ENCODE measurements at regions not wholly inside any gene's neighbourhood (a gene's known extent, or its start where the extent isn't known, plus 50 kb on each side); places are given as distances from the start of the nearest gene placed in this dataset.

DNA sequence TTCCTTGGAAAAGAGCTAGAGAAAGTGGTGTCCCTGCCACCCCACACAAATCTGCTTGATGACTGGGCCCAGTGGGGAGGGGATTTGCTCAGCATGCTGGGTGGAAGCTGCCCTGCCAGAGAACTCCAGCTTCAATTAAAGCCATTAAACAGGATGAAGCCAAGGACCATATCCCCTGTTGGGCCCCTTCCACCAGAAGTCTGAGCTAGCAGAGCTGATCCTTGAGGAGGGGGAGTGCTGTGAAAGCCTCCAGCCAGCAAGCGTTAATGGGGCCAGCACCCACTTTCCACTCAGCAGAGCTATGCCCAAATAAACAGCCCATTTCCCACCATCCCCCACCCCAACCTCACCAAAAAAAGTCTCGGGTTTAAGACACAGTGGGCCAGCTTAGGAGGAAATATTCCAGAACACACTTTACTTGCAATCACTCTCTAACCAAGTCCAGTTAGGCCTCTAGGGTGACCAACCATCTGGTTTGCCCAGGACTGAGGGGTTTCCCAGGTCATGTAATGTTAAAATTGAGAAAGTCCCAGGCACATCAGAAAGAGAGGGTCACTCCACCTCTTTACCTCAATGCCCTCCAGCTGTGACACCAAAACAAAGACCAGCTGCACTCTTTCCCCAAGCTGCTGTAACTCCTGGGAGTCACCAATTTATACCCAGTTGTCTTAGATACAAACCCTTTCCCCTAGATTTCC, 132.3 kb downstream of the FOXI3 start:
- no peak overlapping the region for H4K91ac ChIP-seq (ENCODE audit: insufficient read depth, low read depth, low read length)
- H2BK5ac ChIP-seq (ENCODE audit: low read depth, low read length, poor library complexity, severe bottlenecking) = no peak overlapping the region
- H3K4ac ChIP-seq (ENCODE audit: low read depth, low read length) = no peak overlapping the region
- no peaks in the 10 kb centered on the region for H3K4me1 ChIP-seq (ENCODE audit: control insufficient read depth, insufficient read depth, low read length)
- intact Hi-C loops (cut with micrococcal nuclease) (no loop called here), dilution Hi-C loops (cut with HindIII; ENCODE audit: low sequenced_read_pairs, unreplicated experiment) (no loop called here), in situ Hi-C loops (cut with MboI; ENCODE audit: low sequenced_read_pairs) (no loop called here)
- no peak overlapping the region for H3K18ac ChIP-seq (ENCODE audit: low read depth, low read length)
- H3K27ac ChIP-seq (ENCODE audit: insufficient read depth, low read length) = no peak overlapping the region
- no peak overlapping the region for H4K5ac ChIP-seq (ENCODE audit: low read depth, low read length)
- H3K23ac ChIP-seq (ENCODE audit: low read depth, low read length) = no peak overlapping the region
- H2AFZ ChIP-seq (replicated peaks; ENCODE audit: low read length, poor library complexity) = no peak overlapping the region
- no TSS peak for BruUV-seq (replicated peaks)
- no peaks in the 10 kb centered on the region for H3K9me3 ChIP-seq (ENCODE audit: control insufficient read depth, insufficient read depth, low read length)
- H3K9me1 ChIP-seq (ENCODE audit: insufficient read depth, low read length) = no peaks in the 10 kb centered on the region
- H4K8ac ChIP-seq (ENCODE audit: low read depth in 2 of 2, low read length in 2 of 2) = no peak overlapping the region
- H3K56ac ChIP-seq (ENCODE audit: extremely low read depth, insufficient read depth, low read length) = no peak overlapping the region
- no peak overlapping the region for H3K4me3 ChIP-seq (ENCODE audit: insufficient read depth, low read depth, low read length)
- no peak overlapping the region for H2BK15ac ChIP-seq (ENCODE audit: low read depth, low read length)
- DNase-seq (no peak), ATAC-seq (ENCODE audit: low read depth) (no peak)
- no peak overlapping the region for H2BK20ac ChIP-seq (ENCODE audit: low read depth, low read length)
- no CpG with 5 or more reads among the region's 2 CpGs for whole genome bisulfite sequencing, 2 experiments (ENCODE audit: extremely low coverage in 2 of 2, insufficient read length in 1 of 2)
- TF ChIP-seq SMC3 (IDR thresholded peaks at IDR 0.05; ENCODE audit: low read depth, low read length) = no peak
- no peak for TF ChIP-seq MXI1 (IDR thresholded peaks at IDR 0.05; ENCODE audit: borderline replicate concordance, low read depth, low read length)
- TF ChIP-seq CEBPB (IDR thresholded peaks at IDR 0.05; ENCODE audit: low read depth, low read length) = no peak
- no peak for TF ChIP-seq POLR2A (IDR thresholded peaks at IDR 0.05; ENCODE audit: low read depth, low read length)
- TF ChIP-seq RFX5 (IDR thresholded peaks at IDR 0.05; ENCODE audit: low read depth, low read length) = no peak
- TF ChIP-seq MAZ (IDR thresholded peaks at IDR 0.05; ENCODE audit: borderline replicate concordance, low read depth, low read length) = no peak
- TF ChIP-seq, protein P1, sequence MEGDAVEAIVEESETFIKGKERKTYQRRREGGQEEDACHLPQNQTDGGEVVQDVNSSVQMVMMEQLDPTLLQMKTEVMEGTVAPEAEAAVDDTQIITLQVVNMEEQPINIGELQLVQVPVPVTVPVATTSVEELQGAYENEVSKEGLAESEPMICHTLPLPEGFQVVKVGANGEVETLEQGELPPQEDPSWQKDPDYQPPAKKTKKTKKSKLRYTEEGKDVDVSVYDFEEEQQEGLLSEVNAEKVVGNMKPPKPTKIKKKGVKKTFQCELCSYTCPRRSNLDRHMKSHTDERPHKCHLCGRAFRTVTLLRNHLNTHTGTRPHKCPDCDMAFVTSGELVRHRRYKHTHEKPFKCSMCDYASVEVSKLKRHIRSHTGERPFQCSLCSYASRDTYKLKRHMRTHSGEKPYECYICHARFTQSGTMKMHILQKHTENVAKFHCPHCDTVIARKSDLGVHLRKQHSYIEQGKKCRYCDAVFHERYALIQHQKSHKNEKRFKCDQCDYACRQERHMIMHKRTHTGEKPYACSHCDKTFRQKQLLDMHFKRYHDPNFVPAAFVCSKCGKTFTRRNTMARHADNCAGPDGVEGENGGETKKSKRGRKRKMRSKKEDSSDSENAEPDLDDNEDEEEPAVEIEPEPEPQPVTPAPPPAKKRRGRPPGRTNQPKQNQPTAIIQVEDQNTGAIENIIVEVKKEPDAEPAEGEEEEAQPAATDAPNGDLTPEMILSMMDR (conservative IDR thresholded peaks at IDR 0.05; ENCODE audit: low read depth, low read length) = no peak
- no peak for TF ChIP-seq NFE2L2 (IDR thresholded peaks at IDR 0.05; ENCODE audit: low read depth, low read length)
- no peak overlapping the region for H3K14ac ChIP-seq (replicated peaks; ENCODE audit: low read depth, low read length)
- H2AK5ac ChIP-seq (ENCODE audit: low read depth, low read length) = no peak overlapping the region
- no peak overlapping the region for H3K9ac ChIP-seq (ENCODE audit: low read depth, low read length)
- no peaks in the 10 kb centered on the region for H3K79me1 ChIP-seq (ENCODE audit: low read depth in 1 of 2, low read length in 2 of 2)
- ChIA-PET POLR2A (ENCODE audit: unreplicated experiment) (no interaction called here), CTCF (no interaction called here)
- no peak overlapping the region for H2BK120ac ChIP-seq (ENCODE audit: low read depth, low read length)
- no peaks in the 10 kb centered on the region for H3K27me3 ChIP-seq (ENCODE audit: control insufficient read depth, insufficient read depth, low read length)
- H3K36me3 ChIP-seq (ENCODE audit: control insufficient read depth, insufficient read depth, low read length) = no peaks in the 10 kb centered on the region
- no peak overlapping the region for H3K4me2 ChIP-seq (ENCODE audit: low read depth, low read length)
- H4K20me1 ChIP-seq (ENCODE audit: insufficient read depth, low read length) = no peaks in the 10 kb centered on the region
- no peak overlapping the region for H2AK9ac ChIP-seq (replicated peaks; ENCODE audit: low read depth, low read length, poor library complexity)
